MCF 10A (cell line): ENCODE measurements at regions not wholly inside any gene's neighbourhood (a gene's known extent, or its start where the extent isn't known, plus 50 kb on each side); places are given as distances from the start of the nearest gene placed in this dataset.

Experiments
- BruUV-seq: library from RNA; stranded (reverse); fragments of 400-500 nt; replicated peaks from 2 replicates; lab custom pipeline; 2021; lab: Mats Ljungman, UMichigan
- CTCF ChIA-PET: fragments of 300-600 bp; sonication (Branson Sonifier 250); formaldehyde crosslinking; extraction: SDS; loops from one replicate; lab custom pipeline; 2021; ENCODE audit warnings: antibody characterized with exemption, inconsistent platforms; lab: Yijun Ruan, JAX
- POLR2A ChIA-PET: fragments of 300-600, 350-650 bp; sonication (Branson Sonifier 250); formaldehyde crosslinking; extraction: SDS; loops from one replicate; lab custom pipeline; 2020; ENCODE audit warnings: antibody characterized with exemption, inconsistent platforms; lab: Yijun Ruan, JAX
- DNase-seq: peaks from one replicate; pipeline ENCODE4 v3.0.0-alpha.2; 2018; ENCODE audit not compliant: unreplicated experiment
- H3K27ac Mint-ChIP-seq: one replicate; pipeline ENCODE4 v1.8.0; 2022; ENCODE audit warnings: mild to moderate bottlenecking, low read depth, mixed read lengths; ENCODE audit not compliant: unreplicated experiment
- H3K27me3 Mint-ChIP-seq: one replicate; pipeline ENCODE4 v1.8.0; 2022; ENCODE audit warnings: mixed read lengths; ENCODE audit not compliant: insufficient read depth, unreplicated experiment
- H3K36me3 Mint-ChIP-seq: one replicate; pipeline ENCODE4 v1.8.0; 2022; ENCODE audit warnings: mild to moderate bottlenecking, moderate library complexity, mixed read lengths; ENCODE audit not compliant: insufficient read depth, unreplicated experiment
- H3K4me1 Mint-ChIP-seq: one replicate; pipeline ENCODE4 v1.8.0; 2022; ENCODE audit warnings: mixed read lengths; ENCODE audit not compliant: insufficient read depth, unreplicated experiment
- H3K4me3 Mint-ChIP-seq: one replicate; pipeline ENCODE4 v1.8.0; 2022; ENCODE audit warnings: mild to moderate bottlenecking, moderate library complexity, mixed read lengths; ENCODE audit not compliant: unreplicated experiment
- H3K9me3 Mint-ChIP-seq: one replicate; pipeline ENCODE4 v1.8.0; 2022; ENCODE audit warnings: mixed read lengths; ENCODE audit not compliant: unreplicated experiment
- CTCF ChIP-seq: fragments of 200-600 bp; IDR thresholded peaks from one replicate; pipeline ENCODE4 v1.8.0; 2022; ENCODE audit warnings: antibody characterized with exemption, mild to moderate bottlenecking; ENCODE audit not compliant: unreplicated experiment
- intact Hi-C: fragments of 100-400 bp; cut with micrococcal nuclease; formaldehyde crosslinking; loops from 2 replicates; pipeline ENCODE4 v1.14.1; 2022

DNA sequence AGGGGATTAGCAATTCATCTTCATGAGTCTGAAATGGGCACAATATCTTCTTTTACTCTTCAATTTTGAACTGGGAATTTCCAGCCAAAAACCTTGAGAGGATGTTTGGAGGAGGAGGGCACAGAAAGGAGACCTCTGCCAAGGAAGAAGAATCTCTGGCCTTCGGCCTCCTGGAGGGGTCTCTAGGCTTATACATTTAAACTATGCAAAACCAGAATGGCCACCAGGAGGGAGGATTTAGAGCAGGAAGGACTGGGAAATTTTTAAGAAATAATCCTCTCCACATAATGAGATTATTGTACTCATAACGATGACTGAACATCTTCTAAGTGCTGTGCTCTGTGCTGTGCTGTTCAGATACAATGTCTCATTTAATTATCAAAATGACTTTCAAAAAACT, 325.9 kb downstream of the NDFIP2 start:
- no TSS peak for BruUV-seq
- Mint-ChIP-seq H3K27ac (no peak overlapping the region), H3K4me1 (peaks cover 12% of the 10 kb centered on the region), H3K4me3 (no peak overlapping the region), H3K9me3 (no peaks in the 10 kb centered on the region), H3K36me3 (no peaks in the 10 kb centered on the region), H3K27me3 (no peaks in the 10 kb centered on the region)
- intact Hi-C loops: no loop called here
- no peak for DNase-seq
- no peak for TF ChIP-seq CTCF
- POLR2A ChIA-PET: no interaction called here
- CTCF ChIA-PET: no interaction called here

GRCh38 chr13:79805317-79805716, 324.4 kb downstream of the NDFIP2 start:
- H3K4me3 Mint-ChIP-seq: no peak overlapping the region
- no peaks in the 10 kb centered on the region for H3K9me3 Mint-ChIP-seq
- no peak for DNase-seq
- no peak for TF ChIP-seq CTCF
- H3K27me3 Mint-ChIP-seq: no peaks in the 10 kb centered on the region
- intact Hi-C loops: no loop called here
- no peaks in the 10 kb centered on the region for H3K36me3 Mint-ChIP-seq
- no peak overlapping the region for H3K27ac Mint-ChIP-seq
- ChIA-PET CTCF (no interaction called here), POLR2A (no interaction called here)
- no TSS peak for BruUV-seq
- peaks cover 1% of the 10 kb centered on the region for H3K4me1 Mint-ChIP-seq

GRCh38 chr13:79803989-79804388, 323.0 kb downstream of the NDFIP2 start:
- Mint-ChIP-seq H3K4me1 (no peaks in the 10 kb centered on the region), H3K9me3 (no peaks in the 10 kb centered on the region), H3K36me3 (no peaks in the 10 kb centered on the region), H3K4me3 (no peak overlapping the region), H3K27me3 (no peaks in the 10 kb centered on the region), H3K27ac (no peak overlapping the region)
- DNase-seq: no peak
- CTCF ChIA-PET: interaction anchor here (0.6 kb wide), 2 partner anchors 100 to 415 kb away, joined by 3 read pairs; no protein-coding TSS in a partner anchor
- no peak for TF ChIP-seq CTCF
- intact Hi-C loops: no loop called here
- POLR2A ChIA-PET: interaction anchor here (0.9 kb wide), 1 partner anchor 536 kb away, joined by 4 read pairs; no protein-coding TSS in a partner anchor
- BruUV-seq: no TSS peak

GRCh38 chr13:79803296-79803695, 322.3 kb downstream of the NDFIP2 start:
- no peak overlapping the region for H3K27ac Mint-ChIP-seq
- DNase-seq: no peak

More at GRCh38 chr13:79803296-79803695, 322.3 kb downstream of the NDFIP2 start:
- intact Hi-C loops: no loop called here
- Mint-ChIP-seq H3K27me3 (no peaks in the 10 kb centered on the region), H3K4me3 (no peak overlapping the region), H3K36me3 (no peaks in the 10 kb centered on the region), H3K4me1 (no peaks in the 10 kb centered on the region), H3K9me3 (no peaks in the 10 kb centered on the region)
- BruUV-seq: no TSS peak
- ChIA-PET POLR2A (no interaction called here), CTCF (no interaction called here)
- no peak for TF ChIP-seq CTCF
